Caco-2 (cell line): ENCODE measurements at regions not wholly inside any gene's neighbourhood (a gene's known extent, or its start where the extent isn't known, plus 50 kb on each side); places are given as distances from the start of the nearest gene placed in this dataset.

Experiments
- BruUV-seq: library from RNA; stranded (reverse); fragments of 400-500 nt; replicated peaks from 2 replicates; lab custom pipeline; 2021; lab: Mats Ljungman, UMichigan
- CTCF ChIA-PET: fragments of 300-600 bp; sonication (Branson Sonifier 250); formaldehyde crosslinking; loops from one replicate; lab custom pipeline; 2022; ENCODE audit warnings: antibody characterized with exemption; lab: Charles Lee
- POLR2A ChIA-PET: fragments of 300-600 bp; sonication (Branson Sonifier 250); formaldehyde crosslinking; loops from one replicate; lab custom pipeline; 2022; ENCODE audit warnings: antibody characterized with exemption; lab: Charles Lee
- DNase-seq, 2 experiments: peaks; one replicate each; pipeline versions ENCODE4 v3.0.0 to v3.0.0-alpha.2; 2020 to 2022
- H3K27me3 ChIP-seq: replicated peaks from 2 replicates; pipeline ENCODE4 v1.6.0; 2011; ENCODE audit warnings: low read length; ENCODE audit not compliant: control insufficient read depth, insufficient read depth
- H3K36me3 ChIP-seq: 2 replicates; pipeline ENCODE4 v1.5.1; 2011; ENCODE audit warnings: low read length; ENCODE audit not compliant: control insufficient read depth, insufficient read depth
- H3K4me1 ChIP-seq: fragments of 250-450 bp; sonication (Bioruptor Pico); 2 replicates; pipeline ENCODE4 v1.5.1; 2020; ENCODE audit warnings: mild to moderate bottlenecking
- H3K4me3 ChIP-seq: 2 replicates; pipeline ENCODE4 v1.5.1; 2011; ENCODE audit warnings: low read depth, mild to moderate bottlenecking, control low read depth, low read length
- H3K9me3 ChIP-seq: fragments of 250-450 bp; sonication (Bioruptor Pico); 2 replicates; pipeline ENCODE4 v1.5.1; 2020; ENCODE audit warnings: mild to moderate bottlenecking, moderate library complexity
- H3K27ac Mint-ChIP-seq: one replicate; pipeline ENCODE4 v1.8.0; 2022; ENCODE audit warnings: mixed read lengths; ENCODE audit not compliant: unreplicated experiment
- H3K27me3 Mint-ChIP-seq: one replicate; pipeline ENCODE4 v1.8.0; 2022; ENCODE audit warnings: mixed read lengths; ENCODE audit not compliant: insufficient read depth, unreplicated experiment
- H3K36me3 Mint-ChIP-seq: one replicate; pipeline ENCODE4 v1.8.0; 2022; ENCODE audit warnings: mild to moderate bottlenecking, mixed read lengths; ENCODE audit not compliant: insufficient read depth, unreplicated experiment
- H3K4me1 Mint-ChIP-seq: one replicate; pipeline ENCODE4 v1.8.0; 2022; ENCODE audit warnings: low read depth, mixed read lengths; ENCODE audit not compliant: unreplicated experiment
- H3K4me3 Mint-ChIP-seq: one replicate; pipeline ENCODE4 v1.8.0; 2022; ENCODE audit warnings: mild to moderate bottlenecking, moderate library complexity, mixed read lengths; ENCODE audit not compliant: unreplicated experiment
- H3K9me3 Mint-ChIP-seq: one replicate; pipeline ENCODE4 v1.8.0; 2022; ENCODE audit warnings: mixed read lengths; ENCODE audit not compliant: unreplicated experiment
- CTCF ChIP-seq, 2 experiments: fragments of 200-600 bp in 1 of 2; IDR thresholded peaks; 1 replicate in 1 of 2; 2 replicates in 1 of 2; pipeline versions ENCODE4 v1.5.1 to v1.8.0; 2011 to 2022; ENCODE audit warnings: antibody characterized with exemption in 1 of 2, control low read depth in 1 of 2, inconsistent platforms in 1 of 2, low read depth in 1 of 2, low read length in 1 of 2, mild to moderate bottlenecking in 1 of 2, moderate library complexity in 1 of 2; ENCODE audit not compliant: insufficient read depth in 1 of 2, severe bottlenecking in 1 of 2, unreplicated experiment in 1 of 2
- intact Hi-C: fragments of 100-400 bp; cut with micrococcal nuclease; formaldehyde crosslinking; loops from one replicate; pipeline ENCODE4 v1.10.0; 2022; ENCODE audit not compliant: unreplicated experiment

DNA sequence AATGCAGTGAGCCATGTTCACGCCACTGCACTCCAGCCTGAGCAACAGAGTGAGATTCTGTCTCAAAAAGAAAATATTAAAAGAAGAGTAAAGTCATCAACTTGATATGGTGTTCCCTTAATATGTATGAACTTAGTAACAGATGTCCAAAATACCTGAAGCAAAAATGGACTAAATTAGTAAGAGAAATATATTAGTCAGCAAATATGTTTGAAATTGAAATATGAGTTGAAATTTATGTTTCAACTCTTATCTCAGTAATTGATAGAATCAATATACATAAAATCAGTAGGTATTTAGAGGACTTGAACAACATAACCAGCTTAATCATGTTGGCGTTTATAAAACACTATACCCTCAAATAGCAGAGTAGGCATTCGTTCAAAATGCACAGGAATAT, 668.5 kb downstream of the ISL1 start:
- Mint-ChIP-seq H3K27ac (no peak overlapping the region), H3K4me1 (no peaks in the 10 kb centered on the region), H3K9me3 (no peaks in the 10 kb centered on the region), H3K27me3 (no peaks in the 10 kb centered on the region), H3K4me3 (no peak overlapping the region), H3K36me3 (no peaks in the 10 kb centered on the region)
- intact Hi-C loops, result no loop called here
- no peak for TF ChIP-seq CTCF (IDR thresholded peaks at IDR 0.05; ENCODE audit: insufficient read depth in 1 of 2, low read depth in 1 of 2, low read length in 1 of 2, severe bottlenecking in 1 of 2, unreplicated experiment in 1 of 2)
- ChIA-PET CTCF (no interaction called here), POLR2A (no interaction called here)
- H3K36me3 ChIP-seq, result no peaks in the 10 kb centered on the region
- H3K27me3 ChIP-seq, result no peaks in the 10 kb centered on the region
- H3K4me1 ChIP-seq, result no peaks in the 10 kb centered on the region
- no peak overlapping the region for H3K4me3 ChIP-seq
- DNase-seq, result no peak
- H3K9me3 ChIP-seq, result no peaks in the 10 kb centered on the region
- BruUV-seq, result no TSS peak

DNA sequence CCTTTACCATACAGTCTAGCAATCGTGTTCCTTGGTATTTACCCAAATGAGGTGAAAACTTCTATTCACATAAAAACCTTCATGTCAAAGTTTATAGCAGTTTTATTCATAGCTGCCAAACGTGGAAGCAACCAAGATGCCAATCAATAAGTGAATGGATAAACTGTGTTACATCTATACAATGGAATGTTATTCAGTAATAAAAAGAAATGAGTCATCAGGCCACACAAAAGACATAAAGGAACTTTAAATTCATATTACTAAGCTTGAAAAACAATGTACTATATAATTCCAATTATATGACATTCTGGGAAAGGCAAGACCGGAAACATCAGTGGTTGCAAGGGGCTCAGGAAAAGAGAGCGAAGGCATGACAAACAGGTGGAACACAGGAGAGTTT, 679.9 kb downstream of the ISL1 start:
- H3K27me3 Mint-ChIP-seq, result no peaks in the 10 kb centered on the region
- ChIA-PET POLR2A (no interaction called here), CTCF (no interaction called here)
- Histone ChIP-seq H3K4me3 (no peak overlapping the region), H3K27me3 (no peaks in the 10 kb centered on the region), H3K4me1 (no peaks in the 10 kb centered on the region), H3K36me3 (no peaks in the 10 kb centered on the region), H3K9me3 (no peaks in the 10 kb centered on the region; the same call in 1 of the 2 replicates)
- intact Hi-C loops, result no loop called here
- no peak overlapping the region for H3K27ac Mint-ChIP-seq
- no peaks in the 10 kb centered on the region for H3K9me3 Mint-ChIP-seq
- no peak for DNase-seq
- H3K36me3 Mint-ChIP-seq, result no peaks in the 10 kb centered on the region
- no peak for TF ChIP-seq CTCF (IDR thresholded peaks at IDR 0.05; ENCODE audit: insufficient read depth in 1 of 2, low read depth in 1 of 2, low read length in 1 of 2, severe bottlenecking in 1 of 2, unreplicated experiment in 1 of 2)
- no TSS peak for BruUV-seq
- no peaks in the 10 kb centered on the region for H3K4me1 Mint-ChIP-seq
- H3K4me3 Mint-ChIP-seq, result no peak overlapping the region

DNA sequence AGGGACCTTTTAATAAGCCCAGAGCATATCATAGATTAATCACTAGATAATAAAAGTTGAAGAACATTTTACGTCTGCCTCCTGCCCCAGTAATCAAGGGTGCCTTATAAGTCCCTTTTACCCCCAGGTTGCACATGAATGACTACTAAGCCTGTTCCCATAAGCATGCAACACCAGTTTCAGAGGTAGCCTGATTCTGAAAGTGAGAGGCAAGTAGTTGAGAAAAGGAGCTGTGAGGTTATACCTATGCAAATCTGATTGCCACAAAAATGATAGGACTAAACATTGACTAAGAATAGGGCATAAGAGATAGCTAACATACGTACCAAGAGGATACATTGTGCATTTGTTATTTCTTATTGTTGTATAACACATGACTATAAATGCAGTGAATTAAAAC, 681.9 kb downstream of the ISL1 start:
- H3K9me3 Mint-ChIP-seq, result peaks cover 8% of the 10 kb centered on the region

More for the DNA sequence above, 681.9 kb downstream of the ISL1 start:
- Histone ChIP-seq H3K4me1 (no peaks in the 10 kb centered on the region), H3K4me3 (no peak overlapping the region), H3K27me3 (no peaks in the 10 kb centered on the region), H3K9me3 (no peaks in the 10 kb centered on the region; the same call in 1 of the 2 replicates), H3K36me3 (no peaks in the 10 kb centered on the region)
- BruUV-seq, result no TSS peak
- no peaks in the 10 kb centered on the region for H3K4me1 Mint-ChIP-seq
- POLR2A ChIA-PET, result no interaction called here
- CTCF ChIA-PET, result no interaction called here
- no peak for TF ChIP-seq CTCF (IDR thresholded peaks at IDR 0.05; ENCODE audit: insufficient read depth in 1 of 2, low read depth in 1 of 2, low read length in 1 of 2, severe bottlenecking in 1 of 2, unreplicated experiment in 1 of 2)
- H3K27ac Mint-ChIP-seq, result no peak overlapping the region
- H3K27me3 Mint-ChIP-seq, result no peaks in the 10 kb centered on the region
- intact Hi-C loops, result no loop called here
- no peak overlapping the region for H3K4me3 Mint-ChIP-seq
- no peaks in the 10 kb centered on the region for H3K36me3 Mint-ChIP-seq
- no peak for DNase-seq
